ENCODE measurements at regions not wholly inside any gene's neighbourhood (a gene's known extent, or its start where the extent isn't known, plus 50 kb on each side); places are given as distances from the start of the nearest gene placed in this dataset.

GRCh38 chr14:54104601-54105145 lies 148.0 kb upstream of the BMP4 start:
- no peak for TF ChIP-seq CTCF (conservative IDR thresholded peaks at IDR 0.05)
- Mint-ChIP-seq H3K27me3 (no peaks in the 10 kb centered on the region), H3K36me3 (no peaks in the 10 kb centered on the region), H3K4me1 (ENCODE audit: unreplicated experiment) (no peaks in the 10 kb centered on the region), H3K27ac (no peak overlapping the region), H3K4me3 (no peak overlapping the region), H3K9me3 (no peaks in the 10 kb centered on the region)
- no peak for DNase-seq (ENCODE audit: extremely low spot score, unreplicated experiment)

GRCh38 chr14:54105406-54105805 lies 148.8 kb upstream of the BMP4 start:
- Mint-ChIP-seq H3K27ac (no peak overlapping the region), H3K36me3 (no peaks in the 10 kb centered on the region)
- TF ChIP-seq CTCF (conservative IDR thresholded peaks at IDR 0.05): no peak

GRCh38 chr14:54105898-54106297 lies 149.3 kb upstream of the BMP4 start:
- DNase-seq (ENCODE audit: extremely low spot score, unreplicated experiment): no peak
- Mint-ChIP-seq H3K27me3 (no peaks in the 10 kb centered on the region), H3K27ac (no peak overlapping the region), H3K4me3 (no peak overlapping the region), H3K36me3 (no peaks in the 10 kb centered on the region), H3K9me3 (no peaks in the 10 kb centered on the region), H3K4me1 (ENCODE audit: unreplicated experiment) (no peaks in the 10 kb centered on the region)
- TF ChIP-seq CTCF (conservative IDR thresholded peaks at IDR 0.05): no peak

More at GRCh38 chr14:54105406-54105805, 148.8 kb upstream of the BMP4 start:
- no peak for DNase-seq (ENCODE audit: extremely low spot score, unreplicated experiment)
- Mint-ChIP-seq H3K4me1 (ENCODE audit: unreplicated experiment) (no peaks in the 10 kb centered on the region), H3K4me3 (no peak overlapping the region), H3K27me3 (no peaks in the 10 kb centered on the region), H3K9me3 (no peaks in the 10 kb centered on the region)

- H3K4me3 Mint-ChIP-seq: no peak overlapping the region
- no peaks in the 10 kb centered on the region for H3K27me3 Mint-ChIP-seq
- no peaks in the 10 kb centered on the region for H3K4me1 Mint-ChIP-seq (ENCODE audit: unreplicated experiment)
- DNase-seq (ENCODE audit: extremely low spot score, unreplicated experiment): no peak
- H3K36me3 Mint-ChIP-seq: no peaks in the 10 kb centered on the region
- no peak overlapping the region for H3K27ac Mint-ChIP-seq
- TF ChIP-seq CTCF (conservative IDR thresholded peaks at IDR 0.05): no peak
- H3K9me3 Mint-ChIP-seq: no peaks in the 10 kb centered on the region
These were observed 150.2 kb upstream of the BMP4 start for GRCh38 chr14:54106661-54107377.

GRCh38 chr14:54108481-54109471 lies 152.2 kb upstream of the BMP4 start:
- no peak for TF ChIP-seq CTCF (conservative IDR thresholded peaks at IDR 0.05)
- H3K27ac Mint-ChIP-seq: no peak overlapping the region
- no peaks in the 10 kb centered on the region for H3K36me3 Mint-ChIP-seq
- no peak overlapping the region for H3K4me3 Mint-ChIP-seq
- DNase-seq (ENCODE audit: extremely low spot score, unreplicated experiment): no peak
- no peaks in the 10 kb centered on the region for H3K4me1 Mint-ChIP-seq (ENCODE audit: unreplicated experiment)
- no peaks in the 10 kb centered on the region for H3K27me3 Mint-ChIP-seq
- H3K9me3 Mint-ChIP-seq: no peaks in the 10 kb centered on the region
